OCI-LY3 (cell line): ENCODE measurements at regions not wholly inside any gene's neighbourhood (a gene's known extent, or its start where the extent isn't known, plus 50 kb on each side); places are given as distances from the start of the nearest gene placed in this dataset.

ENCODE experiments used
- H2AFZ ChIP-seq: fragments of 200-600, 300-600 bp; shearing (Covaris generic); 2 replicates; pipeline ENCODE4 v1.6.0; 2014; ENCODE audit warnings: antibody characterized with exemption, low read depth, low read length
- H3K27ac ChIP-seq: fragments of 200-600, 300-600 bp; sonication (generic); 2 replicates; pipeline ENCODE4 v1.5.1; 2014; ENCODE audit warnings: mild to moderate bottlenecking, low read length, moderate library complexity, mixed read lengths
- H3K27me3 ChIP-seq: fragments of 200-600, 300-600 bp; sonication (generic); 2 replicates; pipeline ENCODE4 v1.6.1; 2014; ENCODE audit warnings: low read depth, low read length, mixed read lengths
- H3K36me3 ChIP-seq: fragments of 200-600, 300-600 bp; sonication (generic); replicated peaks from 2 replicates; pipeline ENCODE3; 2014; ENCODE audit warnings: low read depth, low read length, mixed read lengths
- H3K4me1 ChIP-seq: fragments of 300-600, 200-600 bp; sonication (generic); 2 replicates; pipeline ENCODE4 v1.6.1; 2014; ENCODE audit warnings: low read length, mixed read lengths
- H3K4me2 ChIP-seq: fragments of 200-600, 300-600 bp; sonication (generic); 2 replicates; pipeline ENCODE4 v1.6.1; 2014; ENCODE audit warnings: low read length, mixed read lengths
- H3K4me3 ChIP-seq: fragments of 300-600, 200-600 bp; sonication (generic); 2 replicates; pipeline ENCODE4 v1.5.1; 2014; ENCODE audit warnings: antibody characterized with exemption, mild to moderate bottlenecking, low read length, moderate library complexity
- H3K79me2 ChIP-seq: fragments of 300-600, 200-600 bp; shearing (Covaris generic); 2 replicates; pipeline ENCODE4 v1.6.1; 2014; ENCODE audit warnings: mild to moderate bottlenecking, low read length, mixed read lengths
- H3K9ac ChIP-seq: fragments of 300-600, 200-600 bp; shearing (Covaris generic); 2 replicates; pipeline ENCODE4 v1.6.0; 2014; ENCODE audit warnings: mild to moderate bottlenecking, low read length, moderate library complexity
- H3K9me3 ChIP-seq: fragments of 200-600, 300-600 bp; shearing (Covaris generic); 2 replicates; pipeline ENCODE4 v1.6.1; 2014; ENCODE audit warnings: low read length, mixed read lengths; ENCODE audit not compliant: insufficient read depth
- H4K20me1 ChIP-seq: fragments of 200-600, 300-600 bp; sonication (generic); 2 replicates; pipeline ENCODE4 v1.6.1; 2016; ENCODE audit warnings: low read length, mixed read lengths; ENCODE audit not compliant: insufficient read depth
- EZH2phosphoT487 ChIP-seq: fragments of 200-600 bp; shearing (Covaris generic); IDR thresholded peaks from 2 replicates; pipeline ENCODE4 v1.6.1; 2018; ENCODE audit warnings: antibody characterized with exemption, mixed run types, low read depth
- TF ChIP-seq, protein P1 (sequence below): fragments of 200-600, 300-600 bp; sonication (generic); IDR thresholded peaks from 2 replicates; pipeline ENCODE4 v1.5.1; 2014; ENCODE audit warnings: antibody characterized with exemption, low read length, low read depth

DNA sequence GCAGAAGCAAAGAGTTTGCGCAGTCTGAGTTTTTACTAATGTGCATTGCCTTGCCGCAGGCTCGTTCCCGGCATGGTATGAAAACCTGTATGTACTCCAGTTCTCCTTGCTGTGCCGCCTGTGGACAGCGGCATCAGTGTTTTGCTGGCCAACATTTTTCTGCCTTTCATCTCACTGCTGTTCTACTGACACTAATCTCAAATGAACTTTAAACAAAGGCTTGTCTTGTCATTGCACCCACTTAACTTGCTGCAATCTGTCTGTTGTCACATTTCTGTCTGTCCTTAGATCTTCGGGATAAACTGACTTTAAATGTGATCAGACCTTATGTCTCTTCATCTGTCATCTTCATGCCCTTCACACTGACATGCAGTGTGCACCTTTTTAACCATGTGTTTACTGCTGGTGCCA is 71.7 kb upstream of the ZNRF2 start:
- Histone ChIP-seq H3K4me1 (peaks cover 8% of the 10 kb centered on the region), H3K9me3 (no peaks in the 10 kb centered on the region), H3K4me3 (no peak overlapping the region), H3K9ac (no peak overlapping the region), H3K36me3 (no peaks in the 10 kb centered on the region), H3K79me2 (no peaks in the 10 kb centered on the region), H3K27ac (no peak overlapping the region), H3K27me3 (no peaks in the 10 kb centered on the region), H3K4me2 (no peak overlapping the region), H2AFZ (no peak overlapping the region), H4K20me1 (no peaks in the 10 kb centered on the region)
- TF ChIP-seq EZH2phosphoT487 = no peak
- TF ChIP-seq, protein P1, sequence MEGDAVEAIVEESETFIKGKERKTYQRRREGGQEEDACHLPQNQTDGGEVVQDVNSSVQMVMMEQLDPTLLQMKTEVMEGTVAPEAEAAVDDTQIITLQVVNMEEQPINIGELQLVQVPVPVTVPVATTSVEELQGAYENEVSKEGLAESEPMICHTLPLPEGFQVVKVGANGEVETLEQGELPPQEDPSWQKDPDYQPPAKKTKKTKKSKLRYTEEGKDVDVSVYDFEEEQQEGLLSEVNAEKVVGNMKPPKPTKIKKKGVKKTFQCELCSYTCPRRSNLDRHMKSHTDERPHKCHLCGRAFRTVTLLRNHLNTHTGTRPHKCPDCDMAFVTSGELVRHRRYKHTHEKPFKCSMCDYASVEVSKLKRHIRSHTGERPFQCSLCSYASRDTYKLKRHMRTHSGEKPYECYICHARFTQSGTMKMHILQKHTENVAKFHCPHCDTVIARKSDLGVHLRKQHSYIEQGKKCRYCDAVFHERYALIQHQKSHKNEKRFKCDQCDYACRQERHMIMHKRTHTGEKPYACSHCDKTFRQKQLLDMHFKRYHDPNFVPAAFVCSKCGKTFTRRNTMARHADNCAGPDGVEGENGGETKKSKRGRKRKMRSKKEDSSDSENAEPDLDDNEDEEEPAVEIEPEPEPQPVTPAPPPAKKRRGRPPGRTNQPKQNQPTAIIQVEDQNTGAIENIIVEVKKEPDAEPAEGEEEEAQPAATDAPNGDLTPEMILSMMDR = no peak

GRCh38 chr7:30213637-30214036 is 70.8 kb upstream of the ZNRF2 start:
- H3K27me3 ChIP-seq = no peaks in the 10 kb centered on the region
- no peak overlapping the region for H3K9ac ChIP-seq
- no peak overlapping the region for H3K4me2 ChIP-seq
- no peak overlapping the region for H3K4me3 ChIP-seq
- no peaks in the 10 kb centered on the region for H3K9me3 ChIP-seq
- no peaks in the 10 kb centered on the region for H3K79me2 ChIP-seq
- H3K27ac ChIP-seq = no peak overlapping the region
- H3K4me1 ChIP-seq = peaks cover 8% of the 10 kb centered on the region
- TF ChIP-seq EZH2phosphoT487 = no peak
- TF ChIP-seq, protein P1 = no peak
- H3K36me3 ChIP-seq = no peaks in the 10 kb centered on the region
- H2AFZ ChIP-seq = no peak overlapping the region
- H4K20me1 ChIP-seq = no peaks in the 10 kb centered on the region

- Histone ChIP-seq H3K36me3 (no peaks in the 10 kb centered on the region), H3K4me3 (no peak overlapping the region), H3K27me3 (no peaks in the 10 kb centered on the region), H3K9ac (no peak overlapping the region), H3K4me2 (no peak overlapping the region), H3K79me2 (no peaks in the 10 kb centered on the region), H3K27ac (no peak overlapping the region), H3K4me1 (peaks cover 8% of the 10 kb centered on the region), H3K9me3 (no peaks in the 10 kb centered on the region; the same call in 1 of the 2 replicates), H4K20me1 (no peaks in the 10 kb centered on the region), H2AFZ (no peak overlapping the region)
- no peak for TF ChIP-seq EZH2phosphoT487
- TF ChIP-seq, protein P1 = no peak
Observed at GRCh38 chr7:30214651-30215137, 69.7 kb upstream of the ZNRF2 start.

DNA sequence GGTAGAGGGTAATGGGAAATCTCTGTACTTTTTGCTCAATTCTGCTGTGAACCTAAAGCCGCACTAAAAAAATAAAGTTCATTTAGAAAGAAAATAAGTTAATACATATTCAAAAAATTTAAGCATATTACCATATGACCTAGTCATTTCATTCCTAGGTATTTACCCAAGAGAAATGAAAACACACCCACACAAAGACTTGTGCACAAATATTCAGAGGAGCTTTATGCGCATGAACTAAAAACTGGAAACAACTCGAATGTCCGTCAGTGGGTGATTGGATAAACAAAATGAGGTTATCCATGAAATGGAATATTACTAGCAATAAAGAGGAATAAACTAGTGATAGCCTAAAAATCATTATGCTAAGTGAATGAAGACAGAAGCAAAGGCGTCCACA is 62.6 kb upstream of the ZNRF2 start:
- Histone ChIP-seq H3K4me1 (peaks cover 36% of the 10 kb centered on the region), H3K36me3 (peaks cover 5% of the 10 kb centered on the region), H2AFZ (no peak overlapping the region), H3K9me3 (peaks cover 4% of the 10 kb centered on the region; the same call in 1 of the 2 replicates), H3K79me2 (no peaks in the 10 kb centered on the region), H4K20me1 (no peaks in the 10 kb centered on the region), H3K4me2 (no peak overlapping the region), H3K27me3 (no peaks in the 10 kb centered on the region), H3K4me3 (no peak overlapping the region), H3K9ac (no peak overlapping the region), H3K27ac (no peak overlapping the region)
- TF ChIP-seq, protein P1 = no peak
- TF ChIP-seq EZH2phosphoT487 = no peak
